Nephron progenitor cell (in vitro differentiated cells): ENCODE measurements at regions not wholly inside any gene's neighbourhood (a gene's known extent, or its start where the extent isn't known, plus 50 kb on each side); places are given as distances from the start of the nearest gene placed in this dataset.

Source experiments
- DNase-seq: peaks from one replicate; pipeline ENCODE4 v3.0.0; 2021
- H3K27ac Mint-ChIP-seq: 2 replicates; pipeline ENCODE4 v1.8.0; 2021; ENCODE audit warnings: mild to moderate bottlenecking, moderate library complexity, mixed read lengths
- H3K27me3 Mint-ChIP-seq: 2 replicates; pipeline ENCODE4 v1.8.0; 2021; ENCODE audit warnings: mild to moderate bottlenecking, low read depth, mixed read lengths; ENCODE audit not compliant: poor library complexity
- H3K36me3 Mint-ChIP-seq: 2 replicates; pipeline ENCODE4 v1.8.0; 2021; ENCODE audit warnings: low read depth, mixed read lengths
- H3K4me1 Mint-ChIP-seq: 2 replicates; pipeline ENCODE4 v1.8.0; 2021; ENCODE audit warnings: mixed read lengths
- H3K4me3 Mint-ChIP-seq: 2 replicates; pipeline ENCODE4 v1.8.0; 2021; ENCODE audit warnings: mild to moderate bottlenecking, moderate library complexity, mixed read lengths
- H3K9me3 Mint-ChIP-seq: 2 replicates; pipeline ENCODE4 v1.8.0; 2021; ENCODE audit warnings: mild to moderate bottlenecking, moderate library complexity, mixed read lengths
- CTCF ChIP-seq: fragments of 200-600 bp; sonication (generic); IDR thresholded peaks from 2 replicates; pipeline ENCODE4 v1.5.0; 2021; ENCODE audit warnings: antibody characterized with exemption

GRCh38 chr11:45091563-45092403 is 54.7 kb upstream of the PRDM11 start:
- TF ChIP-seq CTCF, result no peak
- Mint-ChIP-seq H3K9me3 (no peaks in the 10 kb centered on the region), H3K36me3 (no peaks in the 10 kb centered on the region), H3K4me1 (peaks cover 21% of the 10 kb centered on the region), H3K4me3 (no peak overlapping the region), H3K27ac (no peak overlapping the region), H3K27me3 (peaks cover 29% of the 10 kb centered on the region)
- DNase-seq, result no peak

- no peak for TF ChIP-seq CTCF
- no peak for DNase-seq
- Mint-ChIP-seq H3K4me3 (no peak overlapping the region), H3K9me3 (no peaks in the 10 kb centered on the region), H3K27me3 (peaks cover 35% of the 10 kb centered on the region), H3K36me3 (no peaks in the 10 kb centered on the region), H3K27ac (no peak overlapping the region), H3K4me1 (peaks cover 18% of the 10 kb centered on the region)
These were observed 54.0 kb upstream of the PRDM11 start for GRCh38 chr11:45092404-45092785.

- Mint-ChIP-seq H3K9me3 (no peaks in the 10 kb centered on the region), H3K4me3 (no peak overlapping the region), H3K4me1 (peaks cover 14% of the 10 kb centered on the region), H3K36me3 (no peaks in the 10 kb centered on the region), H3K27me3 (peaks cover 36% of the 10 kb centered on the region), H3K27ac (no peak overlapping the region)
- DNase-seq, result no peak
- TF ChIP-seq CTCF, result no peak
These were observed 53.3 kb upstream of the PRDM11 start for GRCh38 chr11:45092901-45093760.

GRCh38 chr11:45093761-45094455 is 52.5 kb upstream of the PRDM11 start:
- Mint-ChIP-seq H3K9me3 (no peaks in the 10 kb centered on the region), H3K27me3 (peaks cover 36% of the 10 kb centered on the region), H3K36me3 (no peaks in the 10 kb centered on the region), H3K27ac (no peak overlapping the region), H3K4me1 (peaks cover 14% of the 10 kb centered on the region), H3K4me3 (no peak overlapping the region)
- TF ChIP-seq CTCF, result no peak
- DNase-seq, result no peak

GRCh38 chr11:45094958-45095690 is 51.3 kb upstream of the PRDM11 start:
- Mint-ChIP-seq H3K27me3 (peaks cover 41% of the 10 kb centered on the region), H3K27ac (no peak overlapping the region), H3K36me3 (no peaks in the 10 kb centered on the region), H3K9me3 (no peaks in the 10 kb centered on the region), H3K4me3 (no peak overlapping the region), H3K4me1 (peaks cover 14% of the 10 kb centered on the region)
- TF ChIP-seq CTCF, result no peak
- DNase-seq, result no peak
